IMR-90 (cell line): ENCODE measurements at regions not wholly inside any gene's neighbourhood (a gene's known extent, or its start where the extent isn't known, plus 50 kb on each side); places are given as distances from the start of the nearest gene placed in this dataset.

Source experiments
- ATAC-seq: fragments of 200-7000 bp; cut with Tn5 transposase; 2 replicates; pipeline ENCODE4 v1.9.1; 2020; ENCODE audit warnings: low read depth, mild to moderate bottlenecking, moderate library complexity
- BruUV-seq: library from RNA; stranded (reverse); fragments of 400-500 nt; replicated peaks from 2 replicates; lab custom pipeline; 2021; lab: Mats Ljungman, UMichigan
- CTCF ChIA-PET: fragments of 300-600 bp; formaldehyde crosslinking; extraction: SDS; loops from one replicate; lab custom pipeline; 2021; ENCODE audit warnings: antibody characterized with exemption; lab: Yijun Ruan, JAX
- POLR2A ChIA-PET: fragments of 300-600 bp; sonication (Branson Sonifier 250); formaldehyde crosslinking; loops from one replicate; lab custom pipeline; 2022; ENCODE audit warnings: antibody characterized with exemption; ENCODE audit not compliant: unreplicated experiment; lab: Charles Lee
- DNase-seq: peaks from one replicate; pipeline ENCODE4 v3.0.0; 2013
- H2AFZ ChIP-seq: replicated peaks from 2 replicates; pipeline ENCODE3; 2013; ENCODE audit warnings: low read length, mild to moderate bottlenecking; ENCODE audit not compliant: poor library complexity
- H2AK5ac ChIP-seq: 2 replicates; pipeline ENCODE4 v1.6.1; 2013; ENCODE audit warnings: low read depth, low read length, inconsistent platforms
- H2AK9ac ChIP-seq: replicated peaks from 2 replicates; pipeline ENCODE3; 2013; ENCODE audit warnings: mild to moderate bottlenecking, low read depth, low read length, moderate library complexity; ENCODE audit not compliant: poor library complexity
- H2BK120ac ChIP-seq: 2 replicates; pipeline ENCODE4 v1.6.1; 2013; ENCODE audit warnings: low read depth, low read length, inconsistent platforms
- H2BK15ac ChIP-seq: 3 replicates; pipeline ENCODE4 v1.6.1; 2013; ENCODE audit warnings: low read depth, low read length, inconsistent platforms
- H2BK20ac ChIP-seq: 2 replicates; pipeline ENCODE4 v1.6.1; 2013; ENCODE audit warnings: low read depth, mild to moderate bottlenecking, inconsistent platforms, low read length, moderate library complexity
- H2BK5ac ChIP-seq: 2 replicates; pipeline ENCODE4 v1.6.1; 2013; ENCODE audit warnings: mild to moderate bottlenecking, low read depth, low read length, inconsistent platforms; ENCODE audit not compliant: poor library complexity, severe bottlenecking
- H3K14ac ChIP-seq: replicated peaks from 2 replicates; pipeline ENCODE4 v1.6.1; 2013; ENCODE audit warnings: low read depth, low read length, inconsistent platforms
- H3K18ac ChIP-seq: 2 replicates; pipeline ENCODE4 v1.6.1; 2013; ENCODE audit warnings: low read depth, low read length, control low read depth
- H3K23ac ChIP-seq: 2 replicates; pipeline ENCODE4 v1.6.1; 2013; ENCODE audit warnings: low read depth, low read length, inconsistent platforms
- H3K27ac ChIP-seq: 2 replicates; pipeline ENCODE4 v1.5.1; 2013; ENCODE audit warnings: mild to moderate bottlenecking, control low read depth, low read length; ENCODE audit not compliant: insufficient read depth
- H3K27me3 ChIP-seq: 2 replicates; pipeline ENCODE4 v1.6.1; 2013; ENCODE audit warnings: low read length; ENCODE audit not compliant: control insufficient read depth, insufficient read depth
- H3K36me3 ChIP-seq: 2 replicates; pipeline ENCODE4 v1.6.1; 2013; ENCODE audit warnings: low read length, mixed read lengths; ENCODE audit not compliant: control insufficient read depth, insufficient read depth
- H3K4ac ChIP-seq: 2 replicates; pipeline ENCODE4 v1.6.1; 2013; ENCODE audit warnings: low read depth, low read length, inconsistent platforms
- H3K4me1 ChIP-seq: 2 replicates; pipeline ENCODE4 v1.6.1; 2013; ENCODE audit warnings: low read length, mixed read lengths; ENCODE audit not compliant: control insufficient read depth, insufficient read depth
- H3K4me2 ChIP-seq: 2 replicates; pipeline ENCODE4 v1.6.1; 2013; ENCODE audit warnings: low read depth, mild to moderate bottlenecking, control low read depth, low read length, moderate library complexity
- H3K4me3 ChIP-seq: 2 replicates; pipeline ENCODE4 v1.5.1; 2013; ENCODE audit warnings: low read depth, mild to moderate bottlenecking, control low read depth, low read length, moderate library complexity; ENCODE audit not compliant: insufficient read depth
- H3K56ac ChIP-seq: 2 replicates; pipeline ENCODE4 v1.6.1; 2013; ENCODE audit warnings: low read length, inconsistent platforms; ENCODE audit not compliant: insufficient read depth; ENCODE audit errors: extremely low read depth
- H3K79me1 ChIP-seq, 2 experiments: 2 replicates each; pipeline ENCODE4 v1.6.1; 2013; ENCODE audit warnings: low read length in 2 of 2, inconsistent platforms in 1 of 2, low read depth in 1 of 2
- H3K9ac ChIP-seq: 2 replicates; pipeline ENCODE4 v1.6.1; 2013; ENCODE audit warnings: low read depth, low read length, control low read depth
- H3K9me1 ChIP-seq: 2 replicates; pipeline ENCODE4 v1.6.1; 2013; ENCODE audit warnings: low read length, inconsistent platforms; ENCODE audit not compliant: insufficient read depth
- H3K9me3 ChIP-seq: 2 replicates; pipeline ENCODE4 v1.6.1; 2013; ENCODE audit warnings: low read length; ENCODE audit not compliant: control insufficient read depth, insufficient read depth
- H4K20me1 ChIP-seq: 2 replicates; pipeline ENCODE4 v1.6.1; 2013; ENCODE audit warnings: low read length, inconsistent platforms; ENCODE audit not compliant: insufficient read depth
- H4K5ac ChIP-seq: 2 replicates; pipeline ENCODE4 v1.6.1; 2013; ENCODE audit warnings: mild to moderate bottlenecking, low read depth, low read length, control low read depth
- H4K8ac ChIP-seq, 2 experiments: 2 replicates each; pipeline ENCODE4 v1.6.1; 2013; ENCODE audit warnings: low read depth in 2 of 2, low read length in 2 of 2, control low read depth in 1 of 2, inconsistent platforms in 1 of 2
- H4K91ac ChIP-seq: 2 replicates; pipeline ENCODE4 v1.6.1; 2013; ENCODE audit warnings: low read depth, low read length, inconsistent platforms; ENCODE audit not compliant: insufficient read depth
- BHLHE40 ChIP-seq: fragments of 150-350 bp; IDR thresholded peaks from 2 replicates; pipeline ENCODE4 v1.6.1; 2016; ENCODE audit warnings: mild to moderate bottlenecking, low read depth, low read length
- MAFK ChIP-seq: IDR thresholded peaks from 2 replicates; pipeline ENCODE4 v1.6.1; 2012; ENCODE audit warnings: low read depth, low read length, improper control_type of control experiment
- RAD21 ChIP-seq: IDR thresholded peaks from 2 replicates; pipeline ENCODE4 v1.6.1; 2012; ENCODE audit warnings: low read length, improper control_type of control experiment
- RFX5 ChIP-seq: IDR thresholded peaks from 2 replicates; pipeline ENCODE4 v1.8.0; 2012; ENCODE audit warnings: low read depth, mild to moderate bottlenecking, low read length, moderate library complexity
- SMC3 ChIP-seq: fragments of 150-350 bp; IDR thresholded peaks from 2 replicates; pipeline ENCODE4 v1.6.1; 2016; ENCODE audit warnings: low read depth, mild to moderate bottlenecking, antibody characterized with exemption, low read length, moderate library complexity
- USF2 ChIP-seq: fragments of 150-350 bp; IDR thresholded peaks from 2 replicates; pipeline ENCODE4 v1.6.1; 2017; ENCODE audit warnings: mild to moderate bottlenecking, antibody characterized with exemption, low read length, low read depth
- WGBS, 2 experiments: methylation state at CpG; one replicate each; pipeline versions ENCODE4 v1.1.5 to v1.1.7; 2013; ENCODE audit warnings: missing lambda C conversion rate in 2 of 2; ENCODE audit not compliant: insufficient read length in 1 of 2; ENCODE audit errors: extremely low coverage in 2 of 2; 5-methylcytosine and 5-hydroxymethylcytosine counted together
- dilution Hi-C: fragments of 300-500 bp; cut with HindIII; formaldehyde crosslinking; loops from one replicate; pipeline ENCODE4 v1.14.3; 2018; ENCODE audit warnings: low sequenced_read_pairs; ENCODE audit not compliant: unreplicated experiment
- in situ Hi-C: fragments of 300-500 bp; cut with MboI; formaldehyde crosslinking; loops from 3 replicates; pipeline ENCODE4 v1.14.3; 2019; ENCODE audit warnings: low sequenced_read_pairs, inconsistent platforms, mixed read lengths
- intact Hi-C: fragments of 100-400 bp; cut with micrococcal nuclease; formaldehyde crosslinking; loops from 2 replicates; pipeline ENCODE4 v1.10.0; 2022

- Histone ChIP-seq H3K56ac (no peak overlapping the region), H2AFZ (no peak overlapping the region), H3K9me3 (no peaks in the 10 kb centered on the region), H2BK5ac (no peak overlapping the region), H2AK5ac (no peak overlapping the region), H4K20me1 (no peaks in the 10 kb centered on the region), H3K4me3 (no peak overlapping the region), H2BK15ac (no peak overlapping the region), H3K27ac (no peak overlapping the region), H3K14ac (no peak overlapping the region), H3K27me3 (no peaks in the 10 kb centered on the region), H4K91ac (no peak overlapping the region), H3K79me1 (no peaks in the 10 kb centered on the region), H3K4me2 (no peak overlapping the region), H3K4ac (no peak overlapping the region), H3K9ac (no peak overlapping the region), H2BK20ac (no peak overlapping the region), H3K9me1 (no peaks in the 10 kb centered on the region), H3K4me1 (no peaks in the 10 kb centered on the region), H2AK9ac (no peak overlapping the region), H3K23ac (no peak overlapping the region), H2BK120ac (no peak overlapping the region), H4K5ac (no peak overlapping the region), H3K36me3 (no peaks in the 10 kb centered on the region), H4K8ac (no peak overlapping the region), H3K18ac (no peak overlapping the region)
- dilution Hi-C loops, result no loop called here
- intact Hi-C loops, result loop anchor here (10.0 kb wide), 1 partner anchor 425 kb away; no protein-coding TSS in a partner anchor
- ChIA-PET POLR2A (no interaction called here), CTCF (no interaction called here)
- DNase-seq, result no peak
- no peak for ATAC-seq
- no CpG with 5 or more reads among the region's 1 CpG for WGBS, 2 experiments
- no TSS peak for BruUV-seq
- no peak for TF ChIP-seq RAD21
- TF ChIP-seq SMC3, result no peak
- no peak for TF ChIP-seq BHLHE40
- no peak for TF ChIP-seq MAFK
- no peak for TF ChIP-seq RFX5
- TF ChIP-seq USF2, result no peak
- in situ Hi-C loops, result no loop called here
Measured at GRCh38 chr2:150020221-150020620, 432.6 kb upstream of the MMADHC start.
